ENCODE measurements at regions not wholly inside any gene's neighbourhood (a gene's known extent, or its start where the extent isn't known, plus 50 kb on each side); places are given as distances from the start of the nearest gene placed in this dataset. TPM values are rescaled to one million over a fixed set of nuclear protein-coding genes. Genes with fewer than 3 reads are reported as not detected.

DNA sequence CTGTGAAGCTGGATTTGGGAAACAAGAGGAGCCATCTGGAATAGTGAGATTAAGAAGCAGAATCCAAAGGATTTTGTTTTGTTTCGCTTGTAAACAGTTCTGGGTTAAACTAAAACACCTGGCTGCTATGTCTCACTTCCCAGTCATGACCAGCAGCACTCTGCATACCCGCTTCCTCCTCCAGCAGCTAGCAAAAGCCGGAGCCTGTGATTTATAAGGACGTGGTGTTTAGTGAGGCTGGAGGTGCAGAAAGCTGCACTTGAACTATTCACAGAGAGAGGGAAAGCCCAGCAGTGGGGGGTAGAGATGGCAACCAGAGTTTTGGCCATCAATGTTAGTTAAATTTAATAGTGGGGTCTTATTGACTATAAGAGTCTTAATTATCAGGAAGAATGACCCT lies 240.2 kb downstream of the AJAP1 start:
- DNase-seq (no peak), ATAC-seq (ENCODE audit: poor library complexity) (no peak)

DNA sequence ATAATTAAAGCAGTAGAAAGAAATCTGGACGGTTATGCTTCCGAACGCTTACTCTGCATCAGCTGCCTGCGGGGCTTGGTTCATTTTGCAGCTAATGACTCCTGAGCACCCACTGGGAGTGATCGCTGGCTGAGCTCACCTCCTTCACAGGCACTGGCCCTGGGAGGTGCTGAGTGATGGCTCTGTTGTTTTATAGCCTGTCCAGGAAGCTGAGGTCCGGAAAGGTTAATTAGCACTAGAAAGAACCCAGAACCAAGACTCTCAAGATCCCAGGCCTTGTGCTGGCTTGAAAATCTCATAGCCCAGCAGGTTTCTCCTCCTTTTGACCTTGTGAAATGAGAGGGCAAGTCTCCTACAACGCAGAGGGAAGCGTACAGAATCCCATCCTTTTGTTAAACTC lies 226.2 kb downstream of the AJAP1 start:
- intact Hi-C loops (cut with DNase I): no loop called here
- DNase-seq (no peak), ATAC-seq (ENCODE audit: poor library complexity) (no peak)

More for the DNA sequence above, 240.2 kb downstream of the AJAP1 start:
- intact Hi-C loops (cut with DNase I): no loop called here

DNA sequence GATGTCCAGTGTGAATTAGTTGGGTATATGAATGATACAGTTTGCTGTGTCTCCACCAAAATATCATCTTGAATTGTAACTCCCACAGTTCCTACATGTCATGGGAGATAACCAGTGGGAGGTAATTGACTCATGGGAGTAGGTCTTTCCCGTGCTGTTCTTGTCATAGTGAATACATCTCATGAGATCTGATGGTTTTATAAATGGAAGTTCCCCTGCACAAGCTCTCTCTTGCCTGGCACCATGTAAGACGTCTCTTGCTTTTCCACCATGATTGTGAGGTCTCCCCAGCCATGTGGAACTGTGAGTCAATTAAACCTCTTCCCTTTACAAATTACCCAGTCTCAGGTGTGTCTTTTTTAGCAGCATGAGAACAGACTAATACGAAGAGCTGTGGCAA lies 223.0 kb downstream of the AJAP1 start:
- no peak for DNase-seq
- no peak for ATAC-seq (ENCODE audit: poor library complexity)
- intact Hi-C loops (cut with DNase I): no loop called here

DNA sequence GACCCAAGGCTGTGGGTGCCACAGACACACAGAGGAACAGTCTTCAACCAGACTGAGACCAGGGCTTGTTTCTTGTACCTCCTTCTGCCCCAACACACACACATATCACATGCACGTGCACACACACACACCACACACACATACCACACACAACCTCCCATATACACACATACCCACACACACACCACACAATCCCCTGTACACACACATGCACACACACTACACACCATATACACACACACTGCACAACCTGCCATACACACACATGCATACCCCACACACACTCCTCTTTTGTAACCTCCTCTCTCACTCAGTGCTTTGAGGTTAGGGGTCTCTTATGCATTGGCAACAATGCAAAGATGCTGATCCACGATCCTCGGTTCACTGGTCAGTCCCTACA lies 217.0 kb downstream of the AJAP1 start:
- DNase-seq: no peak
- intact Hi-C loops (cut with DNase I): no loop called here
- ATAC-seq (ENCODE audit: poor library complexity): no peak

DNA sequence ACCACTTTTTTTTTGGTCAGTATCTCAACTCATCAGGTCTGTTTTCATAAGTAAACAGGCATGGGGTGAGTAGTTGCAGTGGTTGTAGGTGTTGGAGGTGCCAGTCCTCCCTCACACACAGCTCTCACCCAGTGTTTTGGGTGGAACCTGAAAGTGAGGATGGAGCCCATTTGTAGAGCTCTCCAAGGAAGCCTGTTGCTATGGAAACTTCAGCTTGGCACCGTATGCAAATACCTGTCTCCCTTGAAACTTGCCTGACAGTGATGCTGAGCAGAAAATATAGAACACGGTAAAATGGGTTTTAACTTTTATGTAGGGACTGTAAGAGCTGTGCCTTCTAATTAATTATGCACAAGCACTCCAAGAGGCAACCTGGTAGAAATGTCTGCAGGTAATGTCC lies 214.1 kb downstream of the AJAP1 start:
- no peak for ATAC-seq (ENCODE audit: poor library complexity)
- no peak for DNase-seq
- intact Hi-C loops (cut with DNase I): no loop called here

DNA sequence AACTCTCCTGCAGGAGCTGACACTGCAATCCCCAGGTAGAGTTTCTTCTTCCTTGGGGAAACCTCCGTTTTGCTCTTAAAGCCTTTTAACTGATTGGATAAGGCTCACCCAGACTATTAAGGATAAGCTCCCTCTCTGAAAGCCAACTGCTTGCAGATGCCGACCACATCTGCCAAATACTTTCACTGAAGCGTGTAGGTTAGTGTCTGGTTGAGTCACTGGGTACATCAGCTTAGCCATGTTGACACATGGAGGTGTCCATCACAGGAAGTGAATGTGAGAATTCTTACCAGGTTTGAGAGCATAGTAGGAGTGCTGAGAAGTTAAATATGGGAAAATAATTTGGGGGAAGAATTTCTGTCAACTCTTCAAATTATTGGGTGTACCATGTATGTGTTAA lies 202.0 kb downstream of the AJAP1 start:
- intact Hi-C loops (cut with DNase I): no loop called here
- DNase-seq (no peak), ATAC-seq (ENCODE audit: poor library complexity) (no peak)

DNA sequence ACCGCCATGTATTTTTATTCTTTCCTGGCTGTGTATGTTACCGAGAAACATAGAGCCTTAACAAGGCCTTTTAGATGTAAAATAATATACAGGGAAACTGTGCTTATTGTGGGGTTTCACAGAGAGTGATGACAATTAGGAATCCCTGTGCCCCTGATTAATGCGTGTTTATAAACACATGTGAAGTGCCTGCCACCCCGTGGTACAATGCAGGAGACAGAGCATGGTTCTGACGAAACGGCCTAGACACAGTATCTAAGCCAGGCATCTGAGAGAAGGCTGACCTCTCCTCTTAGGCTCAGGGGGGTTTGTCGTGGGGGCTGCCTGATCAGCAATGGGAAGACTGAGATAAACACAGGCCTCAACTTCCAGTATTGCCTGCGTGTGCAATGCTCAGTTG lies 200.0 kb downstream of the AJAP1 start:
- no peak for ATAC-seq (ENCODE audit: poor library complexity)
- intact Hi-C loops (cut with DNase I): no loop called here
- DNase-seq: no peak

DNA sequence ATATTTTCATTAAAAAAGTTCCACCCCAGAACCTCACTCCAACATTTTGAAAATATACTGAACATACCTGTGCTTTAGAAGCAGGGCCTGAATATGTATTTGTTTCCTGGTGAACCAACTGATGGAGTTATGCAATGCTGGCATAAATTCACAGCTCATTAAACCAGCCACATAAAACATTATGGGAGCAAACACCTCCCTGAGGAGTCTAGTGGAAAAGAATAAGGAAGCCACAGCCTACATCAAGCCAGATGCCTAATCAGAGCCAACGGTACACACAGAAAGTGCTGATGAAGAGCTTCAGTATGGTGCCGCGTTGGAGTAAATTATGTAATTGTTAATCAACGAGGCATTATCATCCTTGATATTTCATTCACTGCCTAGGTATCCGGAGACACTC lies 199.5 kb downstream of the AJAP1 start:
- no peak for ATAC-seq (ENCODE audit: poor library complexity)
- intact Hi-C loops (cut with DNase I): no loop called here
- no peak for DNase-seq

DNA sequence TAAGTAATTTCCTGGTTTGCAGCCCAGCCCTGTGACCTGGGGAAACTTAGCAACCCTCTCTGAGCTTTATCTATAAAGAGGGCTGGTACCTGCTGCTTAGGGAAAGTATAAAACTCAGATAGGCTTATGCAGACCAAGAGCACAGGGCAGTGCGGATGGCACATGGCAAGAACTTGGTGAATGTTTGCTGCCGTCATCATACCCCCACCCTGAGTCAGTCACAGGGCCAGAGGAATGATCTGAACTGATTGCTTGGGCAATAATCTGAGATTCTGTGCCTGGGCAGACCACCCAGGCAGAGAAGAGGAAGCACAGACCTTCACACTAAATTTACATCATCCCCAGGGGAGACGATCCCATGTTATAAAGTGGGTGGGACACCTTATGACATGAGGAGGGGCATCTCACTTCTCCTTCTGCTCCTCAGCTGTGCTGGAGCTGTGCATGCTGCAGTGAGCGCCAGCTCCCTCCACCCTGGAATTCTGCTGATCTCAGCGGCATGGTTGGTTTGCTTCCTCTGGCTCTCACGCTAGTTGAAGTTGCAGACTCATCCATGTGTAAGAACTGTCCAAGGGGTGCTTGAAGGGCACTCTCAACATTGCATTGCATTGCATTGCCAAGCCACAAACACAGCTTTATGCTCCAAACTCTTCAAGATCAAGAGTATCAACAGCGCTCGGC lies 197.1 kb downstream of the AJAP1 start:
- intact Hi-C loops (cut with DNase I): no loop called here
- ATAC-seq (ENCODE audit: poor library complexity) (peak; percentile 43), DNase-seq (peak; percentile 52)

DNA sequence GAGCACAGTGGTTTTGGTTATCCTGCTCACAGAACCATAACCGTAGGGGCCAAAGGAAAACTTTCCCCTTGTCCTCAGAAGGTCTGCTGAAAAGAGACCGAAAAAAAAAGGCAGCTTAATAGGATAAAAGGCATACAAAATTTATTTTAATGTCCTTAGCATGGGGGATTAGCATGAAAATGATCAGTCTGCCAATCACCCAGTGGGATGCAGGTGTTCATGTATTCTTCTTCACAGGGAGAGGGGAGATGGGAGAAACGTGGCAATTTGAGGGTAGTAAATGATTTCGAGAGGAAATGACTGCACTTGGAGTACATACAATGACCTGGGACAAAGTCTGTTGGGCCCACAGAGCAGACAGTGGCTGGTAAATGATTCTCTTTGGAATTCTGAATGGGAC lies 194.0 kb downstream of the AJAP1 start:
- ATAC-seq (ENCODE audit: poor library complexity) (no peak), DNase-seq (no peak)
- intact Hi-C loops (cut with DNase I): no loop called here

DNA sequence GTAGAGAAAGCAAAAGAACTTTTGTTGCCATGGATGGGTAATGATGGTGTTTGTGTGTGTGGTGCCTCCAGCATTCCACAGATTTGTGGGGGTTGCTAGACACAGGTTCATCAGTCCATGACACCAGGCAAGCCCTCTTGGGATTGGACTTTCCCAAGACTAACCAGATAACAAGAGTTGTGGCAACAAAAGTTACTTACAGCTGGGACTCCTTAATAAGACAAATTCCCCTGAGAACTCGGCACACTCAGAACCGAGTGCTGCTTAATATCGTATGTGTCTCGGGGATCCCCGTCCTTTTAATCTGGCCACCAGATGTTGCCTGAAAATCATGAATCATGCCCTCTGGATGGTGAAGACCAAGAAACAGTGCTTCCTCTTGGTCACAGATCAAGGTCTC lies 193.3 kb downstream of the AJAP1 start:
- intact Hi-C loops (cut with DNase I): no loop called here
- no peak for DNase-seq
- ATAC-seq (ENCODE audit: poor library complexity): no peak

Small RNA genes in the stretch of these regions (microRNA-seq; reads per million reads assigned to microRNA genes)
- not detected for gene MIR4417
